Fibroblast of skin of left biceps (primary cell): ENCODE measurements at regions not wholly inside any gene's neighbourhood (a gene's known extent, or its start where the extent isn't known, plus 50 kb on each side); places are given as distances from the start of the nearest gene placed in this dataset.

Source experiments
- DNase-seq, 2 experiments: peaks; one replicate each; pipeline ENCODE4 v3.0.0-alpha.2; 2013; ENCODE audit warnings: low read depth in 2 of 2

DNA sequence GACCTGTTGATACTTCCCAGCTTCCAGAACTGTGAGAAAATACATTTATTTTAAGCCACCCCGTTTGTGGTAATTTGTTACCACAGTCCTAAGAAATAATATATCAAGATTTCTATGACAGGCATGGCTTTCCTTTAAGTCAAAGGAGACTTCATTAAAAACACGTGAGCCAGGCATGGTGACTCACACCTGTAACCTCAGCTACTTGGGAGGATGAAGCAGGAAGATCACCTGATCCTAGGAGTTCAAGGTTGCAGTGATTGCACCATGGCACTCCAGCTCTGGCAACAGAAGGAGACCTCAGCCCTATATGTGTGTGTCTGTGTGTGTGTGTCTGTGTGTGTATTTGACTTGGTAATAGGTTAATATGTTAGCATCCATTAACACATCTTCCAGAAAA, 69.8 kb upstream of the SCN7A start:
- no peak for DNase-seq

- DNase-seq, result no peak
Measured at GRCh38 chr2:166560022-166560421, 66.0 kb upstream of the SCN7A start.

DNA sequence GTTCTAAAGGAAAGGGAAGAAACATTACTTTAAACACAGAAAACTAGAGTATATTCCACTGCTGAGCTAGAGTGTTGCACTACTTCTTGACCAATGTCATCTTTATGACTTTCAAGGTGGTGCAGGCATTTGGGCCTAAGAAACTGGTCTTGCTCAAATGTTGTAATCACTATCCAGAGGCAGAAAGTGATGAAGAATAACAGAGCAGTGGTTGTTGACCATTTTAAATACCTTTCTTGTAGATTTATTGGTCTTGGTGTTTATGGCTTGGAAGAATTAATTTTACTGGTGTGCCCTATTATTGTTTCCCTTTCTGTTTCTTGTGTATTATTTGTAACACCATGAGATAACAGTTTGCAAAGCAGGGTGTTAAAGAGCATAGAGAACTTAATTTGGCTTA, 56.9 kb upstream of the SCN7A start:
- DNase-seq, result no peak

DNA sequence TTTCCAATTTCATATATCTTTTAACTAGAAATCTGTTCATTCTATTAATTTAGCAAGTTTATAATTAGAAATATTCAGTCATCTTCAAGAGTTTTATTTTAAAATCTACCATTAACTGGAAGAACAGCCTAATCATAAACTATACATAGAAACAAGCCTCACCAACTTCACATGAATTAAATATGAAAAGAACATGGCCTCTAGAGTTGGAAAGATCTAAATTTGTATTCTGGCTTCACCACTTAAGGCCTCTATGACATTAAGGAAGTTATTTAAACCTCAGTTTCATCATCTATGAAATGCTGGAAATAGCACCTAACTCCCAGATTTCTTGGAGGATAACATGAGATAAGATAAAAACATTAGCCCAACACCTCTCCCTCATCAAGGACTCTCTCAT, 51.4 kb upstream of the SCN7A start:
- DNase-seq, result no peak
